Endodermal cell (in vitro differentiated cells): ENCODE measurements at regions not wholly inside any gene's neighbourhood (a gene's known extent, or its start where the extent isn't known, plus 50 kb on each side); places are given as distances from the start of the nearest gene placed in this dataset.

Experiments
- DNase-seq: peaks from one replicate; pipeline ENCODE4 v3.0.0-alpha.2; 2017
- H3K27ac ChIP-seq: 2 replicates; pipeline ENCODE4 v1.5.1; 2013; ENCODE audit warnings: mild to moderate bottlenecking, low read depth, low read length, moderate library complexity
- H3K27me3 ChIP-seq: 2 replicates; pipeline ENCODE4 v1.6.1; 2013; ENCODE audit warnings: mild to moderate bottlenecking, low read length, moderate library complexity; ENCODE audit not compliant: insufficient read depth, control insufficient read depth, poor library complexity, severe bottlenecking
- H3K36me3 ChIP-seq: 2 replicates; pipeline ENCODE4 v1.7.0; 2013; ENCODE audit warnings: mild to moderate bottlenecking, low read length, moderate library complexity; ENCODE audit not compliant: control insufficient read depth, insufficient read depth
- H3K4me1 ChIP-seq: one replicate; pipeline ENCODE4 v1.7.0; 2013; ENCODE audit warnings: low read length; ENCODE audit not compliant: control insufficient read depth, insufficient read depth
- H3K4me3 ChIP-seq: 2 replicates; pipeline ENCODE4 v1.5.1; 2013; ENCODE audit warnings: mild to moderate bottlenecking, low read length, moderate library complexity
- H3K9ac ChIP-seq: 2 replicates; pipeline ENCODE4 v1.6.1; 2013; ENCODE audit warnings: mild to moderate bottlenecking, low read length, moderate library complexity; ENCODE audit not compliant: poor library complexity, severe bottlenecking; ENCODE audit errors: extremely low read depth
- H3K9me3 ChIP-seq: 2 replicates; pipeline ENCODE4 v1.6.1; 2013; ENCODE audit warnings: mild to moderate bottlenecking, low read length, moderate library complexity; ENCODE audit not compliant: control insufficient read depth
- H3K27ac Mint-ChIP-seq: 2 replicates; pipeline ENCODE4 v1.8.0; 2020; ENCODE audit warnings: mixed read lengths
- H3K27me3 Mint-ChIP-seq: 2 replicates; pipeline ENCODE4 v1.8.0; 2021; ENCODE audit warnings: mild to moderate bottlenecking, mixed read lengths; ENCODE audit not compliant: insufficient read depth
- H3K36me3 Mint-ChIP-seq: 2 replicates; pipeline ENCODE4 v1.8.0; 2020; ENCODE audit warnings: low read depth, mixed read lengths
- H3K4me1 Mint-ChIP-seq: 2 replicates; pipeline ENCODE4 v1.8.0; 2020; ENCODE audit warnings: mixed read lengths
- H3K4me3 Mint-ChIP-seq: 2 replicates; pipeline ENCODE4 v1.8.0; 2020; ENCODE audit warnings: mild to moderate bottlenecking, moderate library complexity, mixed read lengths
- H3K9me3 Mint-ChIP-seq: 2 replicates; pipeline ENCODE4 v1.8.0; 2020; ENCODE audit warnings: mild to moderate bottlenecking, mixed read lengths
- WGBS, 2 experiments: methylation state at CpG; one replicate each; pipeline versions ENCODE4 v1.1.5 to v1.1.7; 2013; ENCODE audit warnings: missing lambda C conversion rate in 2 of 2, mixed read lengths in 1 of 2; ENCODE audit not compliant: insufficient coverage in 1 of 2, insufficient read length in 1 of 2; 5-methylcytosine and 5-hydroxymethylcytosine counted together
- TF ChIP-seq, protein P1 (sequence below): fragments of 200-600 bp; sonication (generic); conservative IDR thresholded peaks from 2 replicates; pipeline ENCODE4 v1.5.0; 2021; ENCODE audit warnings: antibody characterized with exemption, mild to moderate bottlenecking

- H3K9me3 ChIP-seq: no peaks in the 10 kb centered on the region
- H3K4me1 Mint-ChIP-seq: no peaks in the 10 kb centered on the region
- H3K27me3 ChIP-seq: no peaks in the 10 kb centered on the region
- no peaks in the 10 kb centered on the region for H3K9me3 Mint-ChIP-seq
- DNase-seq: no peak
- no peaks in the 10 kb centered on the region for H3K36me3 Mint-ChIP-seq
- H3K4me1 ChIP-seq: peaks cover 4% of the 10 kb centered on the region
- H3K27me3 Mint-ChIP-seq: no peaks in the 10 kb centered on the region
- no peak overlapping the region for H3K27ac Mint-ChIP-seq
- no peak overlapping the region for H3K9ac ChIP-seq
- H3K4me3 ChIP-seq: no peak overlapping the region
- no peak overlapping the region for H3K4me3 Mint-ChIP-seq
- H3K27ac ChIP-seq: no peak overlapping the region
- TF ChIP-seq, protein P1, sequence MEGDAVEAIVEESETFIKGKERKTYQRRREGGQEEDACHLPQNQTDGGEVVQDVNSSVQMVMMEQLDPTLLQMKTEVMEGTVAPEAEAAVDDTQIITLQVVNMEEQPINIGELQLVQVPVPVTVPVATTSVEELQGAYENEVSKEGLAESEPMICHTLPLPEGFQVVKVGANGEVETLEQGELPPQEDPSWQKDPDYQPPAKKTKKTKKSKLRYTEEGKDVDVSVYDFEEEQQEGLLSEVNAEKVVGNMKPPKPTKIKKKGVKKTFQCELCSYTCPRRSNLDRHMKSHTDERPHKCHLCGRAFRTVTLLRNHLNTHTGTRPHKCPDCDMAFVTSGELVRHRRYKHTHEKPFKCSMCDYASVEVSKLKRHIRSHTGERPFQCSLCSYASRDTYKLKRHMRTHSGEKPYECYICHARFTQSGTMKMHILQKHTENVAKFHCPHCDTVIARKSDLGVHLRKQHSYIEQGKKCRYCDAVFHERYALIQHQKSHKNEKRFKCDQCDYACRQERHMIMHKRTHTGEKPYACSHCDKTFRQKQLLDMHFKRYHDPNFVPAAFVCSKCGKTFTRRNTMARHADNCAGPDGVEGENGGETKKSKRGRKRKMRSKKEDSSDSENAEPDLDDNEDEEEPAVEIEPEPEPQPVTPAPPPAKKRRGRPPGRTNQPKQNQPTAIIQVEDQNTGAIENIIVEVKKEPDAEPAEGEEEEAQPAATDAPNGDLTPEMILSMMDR: no peak
- no peaks in the 10 kb centered on the region for H3K36me3 ChIP-seq
These were observed 881.6 kb downstream of the PCDH7 start for GRCh38 chr4:31601793-31602192.

DNA sequence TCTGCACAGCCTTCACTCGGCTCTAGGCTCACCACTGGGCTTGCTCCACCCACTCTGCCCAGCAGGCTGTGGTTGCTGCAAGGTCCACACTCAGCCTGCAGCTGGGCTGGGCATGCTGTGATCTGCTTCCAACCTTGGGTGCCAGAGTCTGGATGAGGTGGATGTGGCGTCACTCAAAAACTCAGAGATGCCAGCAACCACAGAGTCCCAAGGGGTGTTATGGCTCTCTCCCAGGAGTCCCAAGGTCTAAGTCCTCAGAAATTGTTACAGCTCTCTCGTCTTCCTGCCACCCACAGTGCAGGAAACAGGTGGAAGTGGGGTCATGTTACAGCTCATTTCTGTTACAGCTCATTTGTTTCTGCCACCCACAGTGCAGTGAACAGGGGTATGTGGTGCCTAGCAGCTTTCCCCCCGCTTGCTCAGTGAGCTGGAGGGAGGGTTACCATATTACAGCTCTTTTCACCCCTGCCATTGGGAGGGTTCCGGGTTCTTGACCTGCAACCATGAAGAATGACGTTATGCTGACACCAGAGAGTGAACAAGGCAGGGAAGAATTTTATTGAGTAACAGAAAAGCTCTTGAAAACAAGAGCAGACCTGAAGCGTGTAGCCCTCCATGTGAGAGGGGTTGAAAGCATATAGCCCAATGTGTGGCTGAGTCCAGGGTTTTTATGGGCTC, 893.9 kb downstream of the PCDH7 start:
- Histone ChIP-seq H3K4me3 (no peak overlapping the region), H3K9ac (no peak overlapping the region), H3K9me3 (peaks cover 6% of the 10 kb centered on the region), H3K27ac (no peak overlapping the region), H3K4me1 (no peaks in the 10 kb centered on the region), H3K27me3 (no peaks in the 10 kb centered on the region), H3K36me3 (no peaks in the 10 kb centered on the region)
- no peaks in the 10 kb centered on the region for H3K36me3 Mint-ChIP-seq
- H3K27ac Mint-ChIP-seq: no peak overlapping the region
- H3K27me3 Mint-ChIP-seq: no peaks in the 10 kb centered on the region
- H3K4me1 Mint-ChIP-seq: no peaks in the 10 kb centered on the region
- TF ChIP-seq, protein P1: no peak
- H3K9me3 Mint-ChIP-seq: no peaks in the 10 kb centered on the region
- DNase-seq: peak; percentile 54
- H3K4me3 Mint-ChIP-seq: no peak overlapping the region
- 90 to 91% methylated on average over 2 to 7 of the region's 7 CpGs for WGBS, 2 experiments

DNA sequence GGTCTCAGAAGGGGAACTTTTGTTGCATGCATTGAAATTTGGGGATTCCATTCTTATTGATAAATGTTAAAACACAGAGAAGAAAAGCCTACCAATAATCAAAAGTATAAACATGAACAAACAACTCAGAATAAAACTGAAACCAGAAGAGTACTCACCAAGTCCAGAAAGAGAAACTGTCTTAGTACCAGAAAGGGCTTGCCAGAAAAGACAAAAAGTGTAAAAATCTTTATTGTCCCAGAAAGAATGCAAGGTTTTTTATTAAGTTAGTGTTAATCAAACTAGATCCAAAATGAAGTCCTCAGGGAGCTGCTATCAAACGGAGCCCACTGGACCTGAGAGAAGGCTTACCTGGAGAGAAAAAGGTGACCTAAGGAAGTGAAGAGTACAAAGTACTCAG, 897.5 kb downstream of the PCDH7 start:
- Mint-ChIP-seq H3K4me1 (no peaks in the 10 kb centered on the region), H3K27ac (no peak overlapping the region), H3K27me3 (no peaks in the 10 kb centered on the region), H3K9me3 (no peaks in the 10 kb centered on the region), H3K4me3 (no peak overlapping the region), H3K36me3 (no peaks in the 10 kb centered on the region)
- Histone ChIP-seq H3K9me3 (peaks cover 6% of the 10 kb centered on the region), H3K4me3 (no peak overlapping the region), H3K9ac (no peak overlapping the region), H3K4me1 (no peaks in the 10 kb centered on the region), H3K27ac (no peak overlapping the region), H3K36me3 (no peaks in the 10 kb centered on the region), H3K27me3 (no peaks in the 10 kb centered on the region)
- TF ChIP-seq, protein P1: no peak
- DNase-seq: no peak
- WGBS, 2 experiments: 75 to 81% methylated on average over 1 of the region's 1 CpG
